ENCODE measurements at regions not wholly inside any gene's neighbourhood (a gene's known extent, or its start where the extent isn't known, plus 50 kb on each side); places are given as distances from the start of the nearest gene placed in this dataset.

GRCh38 chr9:23434654-23435053 is 391.4 kb downstream of the ELAVL2 start:
- H3K36me3 Mint-ChIP-seq (ENCODE audit: low read depth, unreplicated experiment): no peaks in the 10 kb centered on the region
- H3K9me3 Mint-ChIP-seq (ENCODE audit: unreplicated experiment): no peaks in the 10 kb centered on the region
- TF ChIP-seq CTCF (IDR thresholded peaks at IDR 0.05; ENCODE audit: unreplicated experiment): no peak
- no peak overlapping the region for H3K27ac Mint-ChIP-seq (ENCODE audit: unreplicated experiment)
- no peak for DNase-seq (ENCODE audit: low spot score)
- peaks cover 6% of the 10 kb centered on the region for H3K4me1 Mint-ChIP-seq (ENCODE audit: unreplicated experiment)
- peaks cover 4% of the 10 kb centered on the region for H3K27me3 Mint-ChIP-seq (ENCODE audit: unreplicated experiment)
- H3K4me3 Mint-ChIP-seq (ENCODE audit: unreplicated experiment): no peak overlapping the region

DNA sequence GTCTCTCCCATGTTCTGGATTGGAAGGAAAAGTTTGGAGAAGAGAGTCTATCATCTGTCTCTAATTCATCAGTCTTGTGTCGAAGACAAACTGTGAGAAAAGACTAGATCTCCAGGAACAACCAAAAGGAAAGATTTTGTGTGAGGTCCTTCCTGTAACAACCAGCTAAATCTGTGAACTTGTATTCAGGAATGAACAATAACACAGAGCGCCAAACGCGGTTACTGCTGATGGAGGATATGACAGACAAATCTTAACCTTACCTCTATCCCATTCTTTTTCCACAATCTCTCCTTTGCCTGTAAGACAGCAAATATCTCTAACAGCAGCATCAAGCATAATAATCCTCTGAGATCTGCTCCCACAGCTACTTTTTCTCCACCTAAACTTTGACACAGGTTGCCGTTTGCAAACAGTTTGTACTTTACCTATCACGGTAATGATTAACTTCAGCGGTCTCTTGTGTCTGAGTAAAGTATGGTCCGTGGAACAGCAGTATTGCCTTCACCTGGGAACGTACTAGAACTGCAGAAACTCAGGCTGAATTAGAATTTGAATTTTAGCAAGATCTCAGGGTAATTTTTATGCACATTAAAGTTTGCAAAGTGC is 387.6 kb downstream of the ELAVL2 start:
- H3K36me3 Mint-ChIP-seq (ENCODE audit: low read depth, unreplicated experiment): no peaks in the 10 kb centered on the region
- no peak overlapping the region for H3K27ac Mint-ChIP-seq (ENCODE audit: unreplicated experiment)
- no peaks in the 10 kb centered on the region for H3K9me3 Mint-ChIP-seq (ENCODE audit: unreplicated experiment)
- H3K4me3 Mint-ChIP-seq (ENCODE audit: unreplicated experiment): no peak overlapping the region
- no peak for DNase-seq (ENCODE audit: low spot score)
- H3K27me3 Mint-ChIP-seq (ENCODE audit: unreplicated experiment): no peaks in the 10 kb centered on the region
- H3K4me1 Mint-ChIP-seq (ENCODE audit: unreplicated experiment): peaks cover 6% of the 10 kb centered on the region
- TF ChIP-seq CTCF (IDR thresholded peaks at IDR 0.05; ENCODE audit: unreplicated experiment): no peak

GRCh38 chr9:23441275-23441674 is 384.8 kb downstream of the ELAVL2 start:
- Mint-ChIP-seq H3K27ac (ENCODE audit: unreplicated experiment) (no peak overlapping the region), H3K4me1 (ENCODE audit: unreplicated experiment) (peaks cover 7% of the 10 kb centered on the region)
- no peak for TF ChIP-seq CTCF (IDR thresholded peaks at IDR 0.05; ENCODE audit: unreplicated experiment)

DNA sequence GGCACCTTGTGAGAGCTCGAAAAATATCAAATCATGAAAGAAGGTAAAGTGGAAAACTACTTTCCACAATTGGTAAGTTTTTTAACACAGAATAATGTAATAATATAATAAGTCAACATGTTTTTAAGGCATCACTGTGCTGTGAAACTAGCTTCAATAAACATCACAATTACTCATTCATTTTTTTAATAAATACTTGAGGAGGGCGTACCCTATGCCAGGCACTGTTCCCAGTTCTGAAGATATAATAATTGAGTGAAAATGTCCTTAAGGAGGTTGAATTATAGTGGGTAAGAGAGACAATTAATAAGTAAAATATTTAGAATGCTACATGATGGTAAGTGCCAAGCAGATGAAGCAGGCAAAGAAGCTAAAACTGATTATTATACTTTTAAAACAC is 381.4 kb downstream of the ELAVL2 start:
- H3K9me3 Mint-ChIP-seq (ENCODE audit: unreplicated experiment): no peaks in the 10 kb centered on the region
- H3K27ac Mint-ChIP-seq (ENCODE audit: unreplicated experiment): no peak overlapping the region
- peaks cover 2% of the 10 kb centered on the region for H3K27me3 Mint-ChIP-seq (ENCODE audit: unreplicated experiment)
- H3K4me1 Mint-ChIP-seq (ENCODE audit: unreplicated experiment): peaks cover 20% of the 10 kb centered on the region
- no peak overlapping the region for H3K4me3 Mint-ChIP-seq (ENCODE audit: unreplicated experiment)
- DNase-seq (ENCODE audit: low spot score): no peak
- no peak for TF ChIP-seq CTCF (IDR thresholded peaks at IDR 0.05; ENCODE audit: unreplicated experiment)
- no peaks in the 10 kb centered on the region for H3K36me3 Mint-ChIP-seq (ENCODE audit: low read depth, unreplicated experiment)

More at GRCh38 chr9:23441275-23441674, 384.8 kb downstream of the ELAVL2 start:
- Mint-ChIP-seq H3K9me3 (ENCODE audit: unreplicated experiment) (no peaks in the 10 kb centered on the region), H3K4me3 (ENCODE audit: unreplicated experiment) (no peak overlapping the region), H3K36me3 (ENCODE audit: low read depth, unreplicated experiment) (no peaks in the 10 kb centered on the region), H3K27me3 (ENCODE audit: unreplicated experiment) (peaks cover 2% of the 10 kb centered on the region)
- no peak for DNase-seq (ENCODE audit: low spot score)

GRCh38 chr9:23447166-23447565 is 378.9 kb downstream of the ELAVL2 start:
- peak; percentile 44 for DNase-seq (ENCODE audit: low spot score)
- no peaks in the 10 kb centered on the region for H3K36me3 Mint-ChIP-seq (ENCODE audit: low read depth, unreplicated experiment)
- TF ChIP-seq CTCF (IDR thresholded peaks at IDR 0.05; ENCODE audit: unreplicated experiment): no peak

More at GRCh38 chr9:23447166-23447565, 378.9 kb downstream of the ELAVL2 start:
- H3K27me3 Mint-ChIP-seq (ENCODE audit: unreplicated experiment): peaks cover 8% of the 10 kb centered on the region
- H3K27ac Mint-ChIP-seq (ENCODE audit: unreplicated experiment): peak overlapping the region; percentile 91
- H3K4me1 Mint-ChIP-seq (ENCODE audit: unreplicated experiment): peaks cover 31% of the 10 kb centered on the region
- H3K9me3 Mint-ChIP-seq (ENCODE audit: unreplicated experiment): no peaks in the 10 kb centered on the region
- H3K4me3 Mint-ChIP-seq (ENCODE audit: unreplicated experiment): no peak overlapping the region

Measured in endothelial cell (in vitro differentiated cells).